MM.1S (cell line): ENCODE measurements at regions not wholly inside any gene's neighbourhood (a gene's known extent, or its start where the extent isn't known, plus 50 kb on each side); places are given as distances from the start of the nearest gene placed in this dataset.

Experiments used
- EZH2 ChIP-seq: fragments of 300-600 bp; sonication (generic); optimal IDR thresholded peaks from 2 replicates; pipeline ENCODE3; 2017; ENCODE audit warnings: low read depth, mild to moderate bottlenecking, antibody characterized with exemption, low read length, mixed read lengths
- TF ChIP-seq, protein P1 (sequence below): fragments of 300-600 bp; sonication (generic); IDR thresholded peaks from 2 replicates; pipeline ENCODE4 v1.5.1; 2016; ENCODE audit warnings: antibody characterized with exemption, low read length, mixed read lengths

DNA sequence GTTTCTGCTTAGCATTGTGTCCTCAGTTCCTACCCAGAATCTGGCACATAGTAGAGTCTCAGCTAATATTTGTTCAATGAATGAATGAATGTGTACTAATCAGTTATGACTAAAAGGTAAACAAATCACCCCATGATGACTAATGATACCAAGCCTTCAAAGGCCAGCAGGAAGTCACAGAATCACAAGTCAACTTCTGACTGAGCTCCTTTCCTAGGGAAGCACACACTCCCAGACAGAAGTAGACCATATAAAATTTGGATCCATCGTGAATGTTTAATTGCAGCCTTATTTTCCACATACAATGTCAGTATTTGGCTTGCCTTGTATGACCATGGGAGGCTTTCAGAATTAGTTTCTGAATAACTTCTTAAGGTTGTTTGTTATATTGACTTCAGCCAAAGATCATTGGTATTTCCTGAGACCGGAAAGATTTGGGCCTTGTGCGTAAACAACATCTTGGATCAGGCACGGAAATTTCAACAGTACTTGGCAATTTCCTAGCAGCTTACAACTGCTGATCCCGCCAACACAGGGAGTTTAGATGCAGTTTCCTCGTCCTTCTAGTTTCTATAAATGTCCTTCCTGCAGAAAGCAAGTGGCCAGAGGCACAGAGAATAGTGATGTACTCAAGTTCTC is 185.9 kb upstream of the ATP1B1 start:
- TF ChIP-seq, protein P1, sequence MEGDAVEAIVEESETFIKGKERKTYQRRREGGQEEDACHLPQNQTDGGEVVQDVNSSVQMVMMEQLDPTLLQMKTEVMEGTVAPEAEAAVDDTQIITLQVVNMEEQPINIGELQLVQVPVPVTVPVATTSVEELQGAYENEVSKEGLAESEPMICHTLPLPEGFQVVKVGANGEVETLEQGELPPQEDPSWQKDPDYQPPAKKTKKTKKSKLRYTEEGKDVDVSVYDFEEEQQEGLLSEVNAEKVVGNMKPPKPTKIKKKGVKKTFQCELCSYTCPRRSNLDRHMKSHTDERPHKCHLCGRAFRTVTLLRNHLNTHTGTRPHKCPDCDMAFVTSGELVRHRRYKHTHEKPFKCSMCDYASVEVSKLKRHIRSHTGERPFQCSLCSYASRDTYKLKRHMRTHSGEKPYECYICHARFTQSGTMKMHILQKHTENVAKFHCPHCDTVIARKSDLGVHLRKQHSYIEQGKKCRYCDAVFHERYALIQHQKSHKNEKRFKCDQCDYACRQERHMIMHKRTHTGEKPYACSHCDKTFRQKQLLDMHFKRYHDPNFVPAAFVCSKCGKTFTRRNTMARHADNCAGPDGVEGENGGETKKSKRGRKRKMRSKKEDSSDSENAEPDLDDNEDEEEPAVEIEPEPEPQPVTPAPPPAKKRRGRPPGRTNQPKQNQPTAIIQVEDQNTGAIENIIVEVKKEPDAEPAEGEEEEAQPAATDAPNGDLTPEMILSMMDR: no peak
- no peak for TF ChIP-seq EZH2
